ENCODE measurements at regions not wholly inside any gene's neighbourhood (a gene's known extent, or its start where the extent isn't known, plus 50 kb on each side); places are given as distances from the start of the nearest gene placed in this dataset.

DNA sequence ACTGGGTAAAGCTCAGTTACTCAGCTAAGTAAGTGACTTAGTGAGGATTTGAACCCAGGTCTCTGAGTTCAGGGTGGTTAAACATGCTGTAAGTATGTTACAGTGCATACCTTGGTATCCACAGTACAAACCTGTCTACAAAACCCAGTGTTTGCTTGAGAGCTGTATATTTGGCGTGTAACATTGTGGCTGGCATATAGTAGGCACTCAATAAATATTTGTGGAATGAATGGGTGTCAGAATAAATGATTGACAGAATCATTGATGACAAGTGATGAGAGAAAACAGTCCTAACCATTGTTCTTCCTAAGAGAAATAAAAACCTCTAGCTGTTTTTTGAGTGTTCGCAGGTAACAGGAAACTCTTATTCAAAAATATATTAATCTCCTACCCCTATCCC lies 79.7 kb upstream of the BCOR start:
- TF ChIP-seq, protein P1, sequence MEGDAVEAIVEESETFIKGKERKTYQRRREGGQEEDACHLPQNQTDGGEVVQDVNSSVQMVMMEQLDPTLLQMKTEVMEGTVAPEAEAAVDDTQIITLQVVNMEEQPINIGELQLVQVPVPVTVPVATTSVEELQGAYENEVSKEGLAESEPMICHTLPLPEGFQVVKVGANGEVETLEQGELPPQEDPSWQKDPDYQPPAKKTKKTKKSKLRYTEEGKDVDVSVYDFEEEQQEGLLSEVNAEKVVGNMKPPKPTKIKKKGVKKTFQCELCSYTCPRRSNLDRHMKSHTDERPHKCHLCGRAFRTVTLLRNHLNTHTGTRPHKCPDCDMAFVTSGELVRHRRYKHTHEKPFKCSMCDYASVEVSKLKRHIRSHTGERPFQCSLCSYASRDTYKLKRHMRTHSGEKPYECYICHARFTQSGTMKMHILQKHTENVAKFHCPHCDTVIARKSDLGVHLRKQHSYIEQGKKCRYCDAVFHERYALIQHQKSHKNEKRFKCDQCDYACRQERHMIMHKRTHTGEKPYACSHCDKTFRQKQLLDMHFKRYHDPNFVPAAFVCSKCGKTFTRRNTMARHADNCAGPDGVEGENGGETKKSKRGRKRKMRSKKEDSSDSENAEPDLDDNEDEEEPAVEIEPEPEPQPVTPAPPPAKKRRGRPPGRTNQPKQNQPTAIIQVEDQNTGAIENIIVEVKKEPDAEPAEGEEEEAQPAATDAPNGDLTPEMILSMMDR (IDR thresholded peaks at IDR 0.05): no peak
- TF ChIP-seq POLR2A (IDR thresholded peaks at IDR 0.05): no peak
- no peak for TF ChIP-seq EP300 (IDR thresholded peaks at IDR 0.05)
- TF ChIP-seq POLR2AphosphoS5 (IDR thresholded peaks at IDR 0.05): no peak

Data from suprapubic skin (tissue), 4 donors.